HT1080 (cell line): ENCODE measurements at regions not wholly inside any gene's neighbourhood (a gene's known extent, or its start where the extent isn't known, plus 50 kb on each side); places are given as distances from the start of the nearest gene placed in this dataset.
"Not testable (repeated sequence)": the region's sequence is repeated elsewhere in the genome, so short reads cannot be mapped to it uniquely, and the experiment has no call there.

Experiments
- DNase-seq: peaks from one replicate; pipeline ENCODE4 v3.0.0-alpha.2; 2015; ENCODE audit warnings: low read depth

GRCh38 chr5:34436761-34437501 is 219.2 kb upstream of the RAI14 start:
- no peak for DNase-seq

- DNase-seq, result no peak
Measured at GRCh38 chr5:34439601-34440000, 216.5 kb upstream of the RAI14 start.

DNA sequence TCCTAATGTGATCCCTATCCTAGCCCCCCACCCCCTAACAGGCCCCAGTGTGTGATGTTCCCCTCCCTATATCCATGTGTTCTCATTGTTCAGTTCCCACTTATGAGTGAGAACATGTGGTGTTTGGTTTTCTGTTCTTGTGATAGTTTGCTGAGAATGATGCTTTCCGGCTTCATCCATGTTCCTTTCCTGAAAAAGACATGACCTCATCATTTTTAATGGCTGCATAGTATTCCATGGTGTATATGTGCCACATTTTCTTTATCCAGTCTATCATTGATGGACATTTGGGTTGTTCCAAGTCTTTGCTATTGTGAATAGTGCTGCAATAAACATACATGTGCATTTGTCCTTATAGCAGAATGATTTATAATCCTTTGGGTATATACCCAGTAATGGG is 214.4 kb upstream of the RAI14 start:
- not testable (repeated sequence) for DNase-seq

GRCh38 chr5:34447424-34447823 is 208.7 kb upstream of the RAI14 start:
- DNase-seq, result no peak

- DNase-seq, result no peak
Measured at GRCh38 chr5:34449639-34450038, 206.5 kb upstream of the RAI14 start.

GRCh38 chr5:34450338-34450737 is 205.8 kb upstream of the RAI14 start:
- no peak for DNase-seq

DNA sequence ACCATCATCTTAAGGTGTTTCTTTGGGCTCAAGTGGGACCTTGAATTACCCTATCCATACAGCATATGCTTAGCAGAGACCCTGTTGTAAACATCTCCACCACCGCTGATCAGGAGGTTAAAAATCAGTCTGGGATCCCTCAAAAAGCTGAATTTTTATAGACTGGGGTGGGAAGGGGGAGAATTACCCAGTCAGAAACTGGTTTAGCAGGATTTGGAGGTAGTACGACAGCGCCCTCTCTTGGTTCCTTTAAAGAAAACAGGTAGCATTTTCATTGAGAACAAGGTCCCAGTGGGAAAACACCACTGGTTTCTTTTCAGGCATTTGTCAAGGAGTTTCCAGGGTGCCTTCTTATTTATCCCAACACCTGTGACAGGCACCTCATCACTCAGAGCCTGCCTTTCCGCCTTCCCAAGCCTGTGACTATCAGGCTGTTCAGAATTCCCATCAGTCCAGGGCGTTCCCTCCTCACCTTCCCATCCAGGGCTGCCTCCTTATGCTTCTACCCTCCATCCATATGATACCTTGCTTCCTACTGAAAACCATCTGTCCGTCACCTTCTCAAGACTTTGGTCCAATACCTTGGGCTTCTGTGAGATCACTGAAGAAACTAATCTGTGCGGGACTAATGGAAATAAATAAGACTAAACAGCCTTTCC is 203.8 kb upstream of the RAI14 start:
- DNase-seq, result no peak

DNA sequence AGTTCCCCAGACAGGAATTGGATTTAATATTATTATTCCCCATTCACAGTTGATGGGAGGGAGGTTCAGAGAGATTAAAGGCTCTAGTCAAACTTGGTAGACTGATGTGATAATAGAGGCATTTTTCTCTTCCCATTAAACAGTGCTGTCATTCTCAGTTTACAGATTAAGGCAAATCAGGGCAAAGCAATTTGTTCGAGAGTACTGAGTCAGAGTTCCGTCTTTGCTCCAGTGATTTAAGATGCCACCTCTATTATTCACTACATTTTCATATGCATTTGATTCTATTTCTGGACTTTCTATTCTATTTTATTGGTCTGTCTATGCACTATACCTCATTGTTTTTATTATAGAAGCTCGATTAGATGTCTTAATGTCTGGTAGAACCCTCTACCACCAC is 201.0 kb upstream of the RAI14 start:
- no peak for DNase-seq

DNA sequence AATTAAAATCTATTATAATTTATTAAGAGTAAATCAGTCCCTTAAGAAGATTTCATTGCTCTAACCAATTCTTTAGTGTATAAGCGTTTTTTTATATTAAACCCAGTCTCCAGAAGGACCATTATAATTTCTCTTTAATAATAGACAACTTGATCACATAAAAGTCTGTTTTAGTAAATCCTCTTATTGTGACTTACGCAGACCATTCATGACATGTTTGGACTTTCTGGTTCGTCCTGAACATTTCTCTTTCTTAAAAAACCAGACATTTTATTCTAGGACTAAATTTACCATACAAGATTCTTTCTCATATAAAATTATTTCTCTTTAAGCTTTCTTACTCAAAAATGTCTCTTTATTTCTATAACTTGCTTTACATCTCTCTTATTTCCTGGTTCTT is 196.2 kb upstream of the RAI14 start:
- no peak for DNase-seq

DNA sequence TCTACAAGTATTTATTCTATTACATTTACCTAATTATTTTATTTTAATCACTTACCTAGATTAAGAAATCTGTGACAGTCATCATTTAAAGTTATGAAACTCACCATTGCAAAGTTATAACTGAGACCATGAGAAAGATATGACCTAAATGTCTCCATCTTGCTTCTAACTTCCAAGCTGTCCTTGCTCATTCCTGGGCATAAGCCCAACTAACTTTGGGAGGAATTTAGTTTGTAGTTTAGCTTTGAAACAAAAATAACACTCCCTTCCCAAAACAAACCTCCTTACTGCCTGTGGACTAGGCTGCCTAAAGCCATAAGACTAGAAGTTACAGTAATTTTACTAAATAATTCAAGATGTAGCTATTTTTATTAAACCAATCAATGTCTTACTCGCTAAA is 195.6 kb upstream of the RAI14 start:
- DNase-seq, result no peak

- no peak for DNase-seq
Measured at GRCh38 chr5:34464829-34465228, 191.3 kb upstream of the RAI14 start.

DNA sequence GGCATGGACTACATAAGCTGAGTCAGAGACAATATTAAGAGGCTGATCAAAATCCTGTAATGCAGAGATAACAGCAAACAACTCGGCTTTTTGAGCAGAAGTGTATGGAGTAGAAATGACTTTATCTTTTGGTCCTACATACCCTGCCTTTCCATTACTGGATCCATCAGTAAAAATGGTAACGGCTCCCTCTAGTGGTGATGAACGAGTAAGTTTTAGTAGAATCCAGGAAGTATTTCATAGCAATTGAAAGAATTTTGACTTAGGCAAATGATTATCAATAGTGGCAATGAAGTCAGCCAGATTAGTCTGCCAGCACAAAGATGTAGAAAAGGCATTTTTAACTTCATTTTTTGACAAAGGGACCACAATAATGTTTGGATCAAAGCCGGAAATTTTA is 190.8 kb upstream of the RAI14 start:
- DNase-seq, result not testable (repeated sequence)

- DNase-seq, result not testable (repeated sequence)
Measured at GRCh38 chr5:34466519-34467388, 189.4 kb upstream of the RAI14 start.

GRCh38 chr5:34467436-34467835 is 188.7 kb upstream of the RAI14 start:
- DNase-seq, result no peak

DNA sequence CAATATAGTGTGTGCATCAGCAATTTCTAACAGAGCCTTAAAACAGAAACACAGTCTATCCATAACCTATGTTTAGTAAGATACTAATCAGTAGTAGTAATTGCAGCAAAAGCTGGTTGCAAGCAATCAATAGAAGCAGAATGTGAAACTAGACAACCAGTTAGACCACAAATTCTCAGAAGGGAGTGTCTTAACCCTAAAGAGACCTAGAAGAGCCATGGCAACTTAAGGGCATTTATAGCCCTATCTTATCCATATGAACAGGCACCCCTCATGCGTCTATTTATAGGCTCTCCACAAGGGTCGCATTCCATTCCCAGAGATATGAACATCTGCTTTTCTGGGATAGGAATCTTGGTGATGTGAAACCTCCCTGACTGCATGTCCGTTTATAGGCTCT is 188.1 kb upstream of the RAI14 start:
- not testable (repeated sequence) for DNase-seq

GRCh38 chr5:34469971-34470370 is 186.2 kb upstream of the RAI14 start:
- DNase-seq, result no peak

DNA sequence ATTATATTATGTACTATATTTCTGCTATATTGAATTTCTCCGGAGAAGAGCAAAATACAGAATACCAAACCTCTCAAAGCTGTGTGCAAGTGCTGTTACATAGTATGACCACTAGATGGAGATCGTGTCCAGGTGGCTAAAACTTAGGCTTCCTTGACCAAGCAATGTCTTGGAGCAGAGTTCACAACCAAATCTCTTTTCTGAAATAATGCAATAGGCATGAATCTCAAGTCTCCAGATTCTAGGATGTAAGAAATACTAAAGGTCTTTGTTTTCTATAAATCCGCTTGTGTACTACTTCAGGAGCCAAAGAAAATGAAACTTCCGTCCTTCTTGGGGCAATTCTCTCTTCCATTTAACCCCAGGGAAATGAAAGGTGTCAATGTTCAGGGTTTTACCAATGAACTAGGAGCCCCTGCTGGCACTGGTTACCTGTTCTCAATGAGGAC is 181.5 kb upstream of the RAI14 start:
- peak; percentile 46 for DNase-seq

DNA sequence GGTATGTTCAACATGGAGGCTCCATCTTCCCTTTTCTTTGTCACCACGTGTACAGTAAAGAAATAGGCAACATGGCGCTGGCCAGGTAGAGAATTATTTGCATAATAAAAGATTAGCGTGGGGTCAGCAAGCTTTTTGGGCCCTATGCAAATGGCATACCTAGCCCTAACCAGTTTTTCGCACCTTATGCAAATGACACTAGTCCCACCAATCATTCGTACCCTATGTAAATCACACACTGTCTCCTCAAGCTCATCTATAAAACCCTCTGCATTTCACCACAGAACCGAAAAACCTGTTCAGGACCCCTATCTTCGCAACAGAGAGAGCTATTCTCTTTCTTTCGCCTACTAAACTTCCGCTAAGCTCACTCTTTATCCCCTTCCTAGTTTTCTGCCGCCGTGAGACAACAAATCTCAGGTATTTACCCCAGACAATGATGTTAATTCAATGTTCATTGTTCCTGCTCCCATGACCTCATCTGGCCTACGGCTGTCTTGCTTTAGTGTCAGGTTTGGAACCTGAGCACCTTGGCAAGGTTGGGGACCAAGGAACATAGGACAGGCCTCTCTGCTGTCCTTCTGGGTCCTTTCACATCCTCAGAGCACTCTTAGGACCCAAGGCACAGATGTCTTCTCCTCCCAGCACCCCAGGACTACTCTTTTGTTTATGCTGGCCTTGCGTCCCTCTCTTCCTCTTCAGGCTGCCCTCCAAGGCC is 180.7 kb upstream of the RAI14 start:
- DNase-seq, result no peak

DNA sequence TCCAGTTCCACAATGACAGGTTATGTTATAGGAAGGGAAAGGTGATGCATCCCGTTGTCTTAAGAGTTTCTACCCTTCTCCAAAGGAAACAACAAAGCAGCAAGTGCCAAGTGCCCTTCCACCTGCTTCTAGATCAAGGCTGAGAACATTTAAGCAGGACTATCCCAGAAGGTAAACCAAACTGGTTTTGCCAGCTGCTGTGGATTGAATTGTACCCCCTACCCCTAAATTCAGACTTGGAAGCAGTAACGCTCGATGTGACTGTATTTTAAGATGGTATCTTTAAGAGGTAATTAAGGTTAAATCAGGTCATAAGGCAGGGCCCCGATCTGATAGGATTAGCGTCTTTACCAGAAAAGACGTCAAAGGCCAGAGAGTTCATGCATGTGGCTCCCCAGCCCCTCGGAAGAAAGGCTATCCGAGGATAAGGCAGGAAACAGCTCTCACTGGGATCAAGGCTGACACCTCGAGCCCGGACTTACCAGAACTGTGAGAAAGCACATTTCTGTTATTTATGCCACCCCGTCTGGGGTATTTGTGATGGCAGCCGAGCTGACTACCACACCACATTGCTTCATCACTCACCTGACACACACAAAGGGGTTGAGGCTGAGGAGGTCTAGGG is 179.1 kb upstream of the RAI14 start:
- no peak for DNase-seq

GRCh38 chr5:34480810-34481528 is 175.2 kb upstream of the RAI14 start:
- no peak for DNase-seq
